Fibroblast of skin of back (primary cell): ENCODE measurements at regions not wholly inside any gene's neighbourhood (a gene's known extent, or its start where the extent isn't known, plus 50 kb on each side); places are given as distances from the start of the nearest gene placed in this dataset.
"Not testable (repeated sequence)": the region's sequence is repeated elsewhere in the genome, so short reads cannot be mapped to it uniquely, and the experiment has no call there.

ENCODE experiments used
- DNase-seq: peaks from one replicate; pipeline ENCODE4 v3.0.0-alpha.2; 2013

DNA sequence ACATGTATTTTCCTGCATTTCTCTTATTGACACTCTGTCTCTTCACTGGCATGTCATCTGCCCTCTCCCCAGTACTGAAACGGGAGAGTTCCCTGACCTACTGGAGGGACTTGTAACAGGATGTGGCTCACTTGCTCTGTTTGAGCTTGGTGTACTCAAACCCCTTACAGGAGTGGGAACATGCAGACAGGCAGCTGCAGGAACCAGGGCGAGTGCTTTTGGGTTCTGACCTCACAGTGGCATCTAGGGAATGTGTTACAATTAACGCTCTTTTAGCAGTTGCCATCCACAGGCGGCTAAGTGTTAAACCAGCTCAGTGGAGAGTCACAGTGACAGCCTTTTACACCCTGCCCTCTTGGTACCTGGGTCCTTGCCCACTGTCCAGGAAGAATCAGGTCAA is 300.3 kb upstream of the GRAMD2B start:
- DNase-seq = no peak

DNA sequence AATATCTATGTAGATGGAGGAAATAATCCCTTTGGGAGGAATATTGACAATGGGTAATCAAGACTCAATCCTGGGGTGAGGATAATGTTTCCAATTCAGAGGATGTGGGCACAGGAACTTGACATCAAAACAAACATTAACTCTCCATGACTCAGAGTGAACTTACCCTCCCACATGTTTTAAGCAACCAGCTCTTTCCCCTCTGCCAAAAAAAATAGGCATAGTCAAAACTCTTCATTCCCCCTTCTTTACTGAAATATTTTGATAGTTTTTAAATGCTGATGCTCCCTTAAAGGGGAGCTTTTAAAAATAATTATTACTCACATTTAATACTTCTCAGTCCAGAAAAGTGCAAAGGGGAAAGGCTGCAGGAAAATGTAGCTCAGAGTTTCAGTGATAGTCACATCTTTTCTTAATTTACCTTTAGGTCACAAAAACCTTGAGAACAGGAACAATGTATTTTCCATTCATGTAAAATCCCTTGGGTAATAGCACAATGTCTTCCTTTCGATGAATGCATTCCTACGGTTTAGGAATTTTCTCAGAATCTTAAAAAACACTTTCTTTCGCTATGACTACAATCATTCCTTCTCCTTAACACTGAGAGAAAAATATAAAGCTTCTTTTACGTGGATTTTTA is 298.4 kb upstream of the GRAMD2B start:
- DNase-seq = peak; percentile 89

DNA sequence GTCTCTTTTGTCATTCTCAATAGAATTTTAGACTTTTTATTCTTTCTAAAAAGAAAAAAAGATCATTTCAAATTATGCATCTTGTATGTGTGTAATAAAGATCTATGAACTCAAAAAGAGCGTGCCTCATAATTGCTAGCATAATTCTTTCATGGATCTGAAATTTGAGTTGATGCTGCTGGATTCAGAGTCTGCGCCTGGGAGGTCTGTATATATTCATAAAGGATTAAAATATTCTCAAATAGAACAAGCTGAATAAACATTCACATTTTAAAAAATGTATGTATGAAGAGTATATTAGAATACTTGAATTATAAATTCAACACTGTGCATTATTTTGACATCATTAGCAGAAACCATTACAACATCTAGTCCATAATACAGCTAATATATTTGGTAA is 297.8 kb upstream of the GRAMD2B start:
- DNase-seq = no peak

DNA sequence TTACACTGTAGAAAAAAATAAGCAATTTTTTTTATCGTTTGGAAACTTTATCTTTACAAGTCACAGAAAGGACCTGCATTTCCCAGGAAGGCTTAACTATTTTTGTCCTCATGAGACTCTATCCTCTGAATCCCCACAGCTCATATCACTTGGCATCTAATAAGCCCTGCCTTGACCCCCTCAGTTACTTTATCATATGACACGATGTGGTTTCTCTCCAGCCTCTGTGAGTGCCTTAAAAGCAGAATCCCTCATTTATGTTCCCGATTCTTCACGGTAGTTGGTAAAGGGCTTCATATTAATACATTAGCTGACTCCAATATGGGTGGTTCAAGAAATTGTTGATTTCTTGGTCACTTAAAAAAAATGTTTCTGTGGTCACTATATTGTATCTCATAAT is 296.6 kb upstream of the GRAMD2B start:
- DNase-seq = no peak

DNA sequence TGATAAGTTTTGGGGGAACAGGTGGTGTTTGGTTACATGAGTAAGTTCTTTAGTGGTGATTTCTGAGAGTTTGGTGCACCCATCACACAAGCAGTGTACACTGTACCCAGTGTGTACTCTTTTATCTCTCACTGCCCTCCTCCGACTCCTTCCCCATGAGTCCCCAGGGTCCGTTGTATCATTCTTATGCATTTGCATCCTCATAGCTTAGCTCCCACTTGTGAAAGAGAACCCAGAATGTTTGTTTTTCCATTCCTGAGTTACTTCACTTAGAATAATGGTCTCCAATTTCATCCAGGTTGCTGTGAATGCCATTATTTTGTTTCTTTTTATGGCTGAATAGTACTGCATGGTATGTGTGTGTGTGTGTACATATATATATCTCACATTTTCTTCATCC is 295.8 kb upstream of the GRAMD2B start:
- peak; percentile 61 for DNase-seq

DNA sequence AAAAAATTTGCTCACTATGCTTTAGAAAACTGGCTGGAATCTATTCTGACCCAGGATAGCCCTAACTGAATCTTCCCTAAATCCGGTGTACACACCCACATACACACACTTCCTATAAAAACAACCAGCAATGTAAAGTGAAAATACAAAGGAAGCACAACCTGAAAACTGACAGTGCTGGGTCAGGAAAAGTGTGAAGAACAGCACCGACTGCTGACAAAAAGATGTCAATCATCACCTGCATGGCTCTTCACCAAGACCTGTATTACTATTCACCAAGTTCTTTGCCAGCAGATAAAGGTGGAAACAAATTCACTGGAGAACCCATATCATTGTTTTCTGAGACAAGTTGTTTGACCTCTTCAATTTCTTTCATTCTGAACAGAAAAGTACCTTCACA is 293.8 kb upstream of the GRAMD2B start:
- DNase-seq = no peak

DNA sequence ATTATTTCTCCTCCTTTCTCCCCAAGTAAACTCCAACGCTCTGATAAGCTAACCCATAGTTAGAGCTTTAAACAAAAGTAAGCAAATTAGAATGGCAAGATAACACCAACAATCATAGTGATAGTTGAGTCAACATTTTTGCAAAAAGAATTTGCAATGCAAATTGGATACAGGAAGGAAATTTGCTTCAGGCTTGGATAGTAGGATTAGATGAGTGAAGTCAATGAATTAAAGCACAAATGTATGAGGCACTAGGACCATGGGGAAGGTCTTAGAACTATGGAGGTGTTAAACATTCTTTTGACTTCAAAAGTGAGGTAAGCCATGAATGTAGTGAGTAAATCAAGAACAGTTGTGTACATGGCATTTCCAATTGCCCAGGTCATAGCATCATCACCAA is 289.8 kb upstream of the GRAMD2B start:
- DNase-seq = no peak

DNA sequence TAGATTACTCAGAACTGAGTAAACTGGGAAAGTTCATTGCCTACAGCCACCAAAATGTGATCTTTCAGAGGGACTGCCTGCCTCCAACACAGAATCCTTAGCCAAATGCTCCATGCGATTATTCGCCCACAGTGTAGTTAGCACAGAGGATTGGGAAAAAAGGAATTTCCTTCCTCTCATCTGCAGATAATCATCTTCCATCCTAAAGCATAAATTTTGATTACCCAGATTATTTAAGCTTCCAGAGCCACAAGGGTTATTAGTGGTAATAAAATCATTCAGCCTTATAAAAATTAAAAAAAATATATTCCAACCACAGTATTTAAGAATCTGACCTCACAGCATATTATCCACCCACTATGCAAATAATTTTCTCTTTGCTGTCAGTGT is 285.3 kb upstream of the GRAMD2B start:
- DNase-seq = peak; percentile 8

DNA sequence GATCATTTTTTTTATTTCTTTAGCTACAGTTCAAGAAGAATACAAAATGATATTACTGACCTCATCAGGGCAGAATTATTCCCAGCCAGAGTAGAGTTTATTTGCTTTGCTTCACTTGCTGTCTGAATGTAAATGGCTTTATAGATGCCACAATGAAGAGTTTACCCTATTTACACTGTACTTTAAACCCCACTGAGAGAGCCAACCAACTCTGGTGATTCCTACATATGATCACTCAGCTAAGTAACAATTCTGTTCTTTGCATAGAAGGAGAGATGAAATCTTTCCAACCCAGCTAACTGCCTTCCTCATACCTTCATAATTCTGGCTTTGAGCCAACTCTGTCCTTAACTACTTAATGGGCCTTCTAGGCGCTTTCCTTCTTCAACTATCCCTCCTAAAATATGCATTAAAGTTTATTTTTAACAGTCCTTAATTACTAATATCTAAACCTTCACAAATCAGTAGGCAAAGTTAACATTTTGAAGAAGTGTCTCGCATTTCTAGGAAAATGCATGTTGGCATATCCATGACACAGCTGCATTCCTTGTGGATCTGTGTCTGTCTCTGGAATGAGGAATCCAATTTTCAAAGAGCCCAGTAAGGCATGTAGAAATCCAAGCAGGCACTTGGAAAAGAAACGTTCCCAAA is 284.8 kb upstream of the GRAMD2B start:
- DNase-seq = peak; percentile 84

DNA sequence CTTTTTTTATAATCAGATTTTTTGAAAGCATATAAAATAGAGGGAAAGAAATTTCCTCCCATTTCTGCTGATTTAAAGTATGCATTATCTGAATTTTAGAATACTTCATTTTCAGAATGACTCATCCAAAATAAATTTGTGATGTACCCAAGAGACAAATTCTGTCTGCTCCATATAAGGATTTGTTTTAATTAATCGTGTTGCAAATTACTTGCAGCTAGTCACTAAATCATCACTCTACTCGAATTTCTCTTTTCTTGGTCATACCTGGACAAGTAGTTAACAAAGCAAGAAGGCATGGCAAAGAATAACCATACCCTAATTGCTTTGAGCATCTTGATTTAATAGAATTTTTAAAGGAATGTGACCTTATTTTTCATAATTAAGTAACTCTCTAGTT is 284.1 kb upstream of the GRAMD2B start:
- peak; percentile 38 for DNase-seq

DNA sequence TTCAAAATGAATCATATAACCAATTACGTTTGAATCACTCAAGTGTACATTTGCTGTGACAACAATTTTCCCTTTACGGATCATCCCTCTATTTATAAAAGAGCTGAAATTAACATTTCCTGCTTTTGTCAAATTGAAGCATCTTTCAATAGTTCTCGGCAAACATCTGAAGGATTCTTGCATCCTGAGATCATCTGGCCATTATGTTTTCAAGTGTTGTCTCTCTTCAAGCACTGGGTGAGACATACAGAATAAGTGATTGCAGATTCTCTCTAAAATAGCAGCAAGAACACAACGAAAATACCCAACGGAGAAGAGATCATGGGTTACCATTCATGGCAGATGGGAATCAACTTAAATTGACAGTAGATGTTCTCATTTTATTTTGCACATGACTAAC is 283.4 kb upstream of the GRAMD2B start:
- peak; percentile 63 for DNase-seq

DNA sequence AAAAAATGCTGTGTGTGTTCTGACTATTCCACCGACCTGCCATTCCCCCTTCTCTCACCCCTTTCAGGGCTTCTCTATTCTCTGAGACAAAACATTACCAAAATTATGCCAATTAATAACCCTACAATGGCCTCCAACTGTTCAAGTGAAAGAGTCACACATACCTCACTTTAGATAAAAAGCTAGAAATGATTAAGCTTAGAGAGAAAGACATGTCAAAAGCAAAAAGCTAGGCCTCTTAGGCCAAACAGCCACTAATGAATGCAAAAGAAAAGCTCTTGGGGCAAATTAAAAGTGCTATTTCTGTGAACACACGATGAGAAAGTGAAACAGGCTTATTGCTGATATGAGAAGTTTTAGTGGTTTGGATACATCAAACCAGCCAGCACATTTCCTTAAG is 279.6 kb upstream of the GRAMD2B start:
- no peak for DNase-seq

DNA sequence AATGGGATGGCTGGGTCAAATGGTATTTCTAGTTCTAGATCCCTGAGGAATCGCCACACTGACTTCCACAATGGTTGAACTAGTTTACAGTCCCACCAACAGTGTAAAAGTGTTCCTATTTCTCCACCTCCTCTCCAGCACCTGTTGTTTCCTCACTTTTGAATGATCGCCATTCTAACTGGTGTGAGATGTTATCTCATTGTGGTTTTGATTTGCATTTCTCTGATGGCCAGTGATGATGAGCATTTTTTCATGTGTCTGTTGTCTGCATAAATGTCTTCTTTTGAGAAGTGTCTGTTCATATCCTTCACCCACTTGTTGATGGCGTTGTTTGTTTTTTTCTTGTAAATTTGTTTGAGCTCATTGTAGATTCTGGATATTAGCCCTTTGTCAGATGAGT is 272.9 kb upstream of the GRAMD2B start:
- DNase-seq = not testable (repeated sequence)

DNA sequence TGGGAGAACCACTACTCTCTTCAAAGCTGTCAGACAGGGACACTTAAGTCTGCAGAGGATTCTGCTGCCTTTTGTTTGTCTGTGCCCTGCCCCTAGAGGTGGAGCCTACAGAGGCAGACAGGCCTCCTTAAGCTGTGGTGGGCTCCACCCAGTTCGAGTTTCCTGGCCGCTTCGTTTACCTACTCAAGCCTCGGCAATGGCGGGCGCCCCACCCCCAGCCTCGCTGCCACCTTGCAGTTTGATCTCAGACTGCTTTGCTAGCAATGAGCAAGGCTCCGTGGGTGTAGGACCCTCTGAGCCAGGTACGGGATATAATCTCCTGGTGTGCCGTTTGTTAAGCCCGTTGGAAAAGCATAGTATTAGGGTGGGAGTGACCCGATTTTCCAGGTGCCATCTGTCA is 267.9 kb upstream of the GRAMD2B start:
- not testable (repeated sequence) for DNase-seq

DNA sequence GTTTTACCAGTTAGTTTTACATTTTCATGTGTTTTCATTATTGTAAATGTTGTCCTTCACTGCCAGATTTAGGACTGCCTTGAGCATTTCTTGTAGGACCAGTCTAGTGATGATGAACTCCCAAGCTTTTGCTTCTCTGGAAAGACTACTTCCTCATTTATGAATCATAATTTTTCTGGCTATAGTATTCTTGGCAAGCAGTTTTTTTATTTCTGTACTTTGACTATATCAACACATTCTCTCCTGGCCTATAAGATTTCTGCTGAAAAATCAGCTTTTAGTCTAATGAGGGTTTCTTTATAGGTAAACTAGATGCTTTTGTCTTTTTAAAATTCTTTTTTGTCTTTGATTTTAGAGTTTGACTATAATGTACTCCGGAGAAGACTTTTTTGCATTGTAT is 256.8 kb upstream of the GRAMD2B start:
- no peak for DNase-seq

DNA sequence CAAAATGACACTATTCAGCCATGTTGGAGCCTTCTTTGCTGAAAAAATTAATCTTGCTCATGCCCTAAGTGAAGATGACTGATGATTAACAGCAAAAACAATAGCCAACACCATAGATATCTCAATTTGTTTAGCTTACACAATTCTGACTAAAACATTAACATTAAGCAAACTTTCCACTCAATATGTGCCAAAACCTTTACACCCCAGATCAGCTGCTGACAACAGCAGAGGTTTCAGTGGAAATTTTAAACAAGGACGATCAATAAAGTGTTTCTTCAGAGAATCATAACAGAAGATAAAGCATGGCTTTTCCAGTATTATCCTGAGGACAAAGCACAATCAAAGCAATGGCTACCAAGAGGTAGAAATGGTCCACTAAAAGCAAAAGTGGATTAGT is 254.4 kb upstream of the GRAMD2B start:
- no peak for DNase-seq

DNA sequence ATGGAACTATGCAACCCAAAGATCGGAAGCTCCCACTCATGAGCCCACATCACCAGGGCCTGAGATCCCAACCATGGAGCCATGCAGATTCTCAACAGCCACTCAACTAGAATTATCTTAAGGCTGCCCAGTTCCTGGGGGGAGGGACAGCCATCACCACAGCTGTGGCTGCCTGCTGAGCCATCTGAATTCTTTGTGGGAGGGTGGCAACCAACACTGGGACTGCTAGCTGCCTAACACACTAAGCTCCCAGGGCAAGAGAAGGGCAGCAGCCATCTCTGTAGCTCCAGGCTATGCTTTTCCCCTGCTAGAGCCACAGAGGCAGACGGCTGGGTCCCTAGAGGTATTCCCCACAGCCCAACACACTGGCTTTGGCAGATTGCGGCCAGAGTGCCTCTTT is 251.3 kb upstream of the GRAMD2B start:
- no peak for DNase-seq

DNA sequence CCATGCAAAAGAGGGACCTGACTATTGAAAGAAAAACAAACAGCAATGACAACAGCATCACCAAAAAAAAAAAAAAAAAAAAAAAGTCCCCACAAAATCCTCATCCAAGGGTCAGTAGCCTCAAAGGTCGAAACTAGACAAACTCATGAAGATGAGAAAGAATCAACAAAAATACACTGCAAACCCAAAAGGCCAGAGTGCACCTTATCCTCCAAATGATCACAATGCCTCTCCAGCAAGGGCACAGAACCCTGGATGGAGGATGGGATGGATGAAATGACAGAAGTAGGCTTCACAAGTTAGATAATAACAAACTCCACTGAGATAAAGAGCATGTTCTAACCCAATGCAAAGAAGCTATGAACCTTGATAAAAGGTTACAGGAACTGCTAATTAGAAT is 250.4 kb upstream of the GRAMD2B start:
- DNase-seq = no peak

DNA sequence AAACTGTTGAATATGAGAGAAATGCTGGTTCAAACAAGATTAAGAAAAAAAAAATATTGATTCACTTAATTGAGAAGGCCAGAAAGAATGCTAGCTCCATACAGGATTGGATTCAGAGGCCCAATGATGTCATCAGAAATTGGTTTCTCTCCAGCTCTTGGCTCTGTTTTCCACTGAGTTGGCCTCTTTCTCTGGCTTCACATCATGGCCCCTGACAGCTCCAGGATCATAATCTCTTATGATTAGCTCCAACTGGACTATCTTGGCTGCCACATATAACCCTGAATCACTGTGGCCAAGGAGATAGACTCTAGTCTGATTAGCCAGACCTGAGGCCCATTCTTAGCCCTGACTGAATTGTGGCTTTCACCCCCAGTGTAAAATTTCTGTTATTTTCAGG is 244.7 kb upstream of the GRAMD2B start:
- peak; percentile 24 for DNase-seq

DNA sequence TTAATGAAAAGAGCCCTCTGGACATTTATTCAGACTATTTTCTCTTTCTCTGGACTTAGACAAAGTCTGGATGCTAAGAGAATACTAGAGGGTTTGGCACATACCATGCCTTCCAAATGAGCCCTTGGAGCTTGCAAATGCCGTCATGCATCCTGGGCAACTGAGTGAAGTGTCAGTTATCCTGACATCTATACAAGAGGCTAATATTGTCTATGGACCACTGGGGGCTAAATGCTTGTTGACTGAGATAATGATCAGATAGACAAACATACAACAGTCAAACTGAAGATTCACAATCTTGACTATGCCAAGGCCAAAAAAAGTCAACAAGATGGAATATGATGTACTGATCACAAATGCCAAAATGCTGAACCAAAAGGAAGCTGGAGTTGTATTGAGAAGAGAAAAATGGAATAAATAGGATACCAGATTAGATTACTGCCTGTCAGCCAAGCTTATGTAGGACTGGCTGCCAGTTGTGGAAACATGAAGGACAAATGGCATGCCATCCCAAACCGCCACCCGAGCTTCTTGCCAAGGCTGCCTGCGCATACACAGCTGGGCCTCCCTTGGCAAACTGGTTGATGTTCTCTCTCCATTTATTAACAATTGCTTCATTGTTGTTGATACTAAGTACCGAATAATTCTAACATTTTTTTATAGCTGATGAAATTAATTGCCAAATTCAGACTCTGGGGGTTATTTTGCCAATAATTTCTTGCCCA is 240.1 kb upstream of the GRAMD2B start:
- DNase-seq = no peak

DNA sequence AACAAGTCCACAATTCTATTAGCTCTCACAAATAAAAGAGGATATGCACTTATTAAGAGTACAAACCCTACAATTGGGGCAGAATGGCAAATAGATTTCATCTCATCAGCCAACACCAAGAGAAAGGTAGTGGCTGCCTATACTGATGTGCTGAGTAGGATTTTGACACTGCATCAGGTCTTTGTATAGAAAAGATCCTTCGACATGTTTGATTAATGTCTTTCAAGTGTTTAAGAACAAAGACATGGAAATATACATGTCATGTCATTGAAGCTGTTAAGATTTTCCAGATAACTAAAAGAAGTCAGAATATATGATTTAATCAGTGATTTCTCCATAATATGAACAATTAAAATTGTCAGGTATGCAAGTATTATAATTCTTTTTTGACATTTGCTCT is 238.7 kb upstream of the GRAMD2B start:
- no peak for DNase-seq

DNA sequence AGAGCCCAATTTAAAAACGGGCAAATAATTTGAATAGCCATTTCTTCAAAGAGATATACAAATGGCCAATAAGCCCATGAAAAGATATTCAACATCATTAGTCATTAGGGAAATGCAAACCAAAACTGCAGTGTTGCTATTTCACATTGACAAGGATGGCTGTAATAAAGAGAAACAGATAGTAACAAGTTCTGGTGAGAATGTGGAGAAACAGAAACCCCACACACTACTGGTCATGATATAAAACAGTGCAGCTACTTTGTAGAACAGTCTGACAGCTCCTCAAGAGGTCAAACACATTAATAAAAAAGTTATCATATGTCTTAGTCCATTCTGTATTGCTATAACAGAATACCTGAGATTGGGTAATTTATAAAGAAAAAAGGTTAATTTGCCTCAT is 237.0 kb upstream of the GRAMD2B start:
- no peak for DNase-seq

DNA sequence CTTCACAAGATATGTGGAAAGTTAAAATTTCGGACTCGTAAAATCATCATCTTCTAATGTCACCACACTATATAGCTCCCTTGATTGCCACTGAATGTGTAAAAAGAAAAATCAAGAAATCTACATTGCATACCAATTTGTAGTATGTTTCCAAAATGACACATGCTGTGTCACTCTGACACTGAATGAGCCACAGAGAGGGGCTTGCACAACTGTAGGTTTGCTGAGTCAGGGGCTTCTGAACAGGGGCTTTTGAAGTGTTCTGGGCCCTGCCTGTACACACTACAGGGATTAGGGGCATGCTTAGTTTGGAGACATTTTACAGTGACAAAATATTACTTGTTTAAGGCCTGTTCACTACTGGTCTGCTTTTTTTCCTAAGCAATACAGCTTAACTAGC is 234.4 kb upstream of the GRAMD2B start:
- peak; percentile 5 for DNase-seq

DNA sequence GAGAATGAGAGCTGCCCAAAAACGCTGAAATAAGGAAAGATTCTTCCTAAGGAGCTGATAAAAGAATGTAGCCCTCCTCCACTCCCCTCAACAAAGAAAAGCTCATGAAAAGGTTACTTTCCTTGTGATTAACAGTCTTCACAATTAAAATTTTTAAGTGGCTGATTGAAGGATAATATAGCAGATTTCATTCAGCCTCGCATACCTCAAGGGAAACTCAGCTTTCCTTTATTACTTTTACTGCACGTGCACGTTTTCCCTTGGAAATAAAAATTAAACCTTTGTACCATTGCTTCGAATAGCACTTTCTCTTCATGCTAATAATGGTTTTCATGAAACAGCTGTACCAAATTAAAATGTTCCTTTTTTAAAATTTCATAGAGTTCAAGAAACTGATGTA is 234.0 kb upstream of the GRAMD2B start:
- no peak for DNase-seq
